ENCODE measurements at regions not wholly inside any gene's neighbourhood (a gene's known extent, or its start where the extent isn't known, plus 50 kb on each side); places are given as distances from the start of the nearest gene placed in this dataset.

- no peaks in the 10 kb centered on the region for H3K27me3 ChIP-seq
- H3K27ac ChIP-seq = no peak overlapping the region
- DNase-seq (ENCODE audit: extremely low spot score in 2 of 2) = no peak
- intact Hi-C loops (cut with DNase I) = no loop called here
- H3K4me3 ChIP-seq = no peak overlapping the region
- TF ChIP-seq CTCF (IDR thresholded peaks at IDR 0.05) (no peak), POLR2AphosphoS5 (IDR thresholded peaks at IDR 0.05; ENCODE audit: insufficient read depth in 1 of 2, low read depth in 1 of 2) (no peak), POLR2A (IDR thresholded peaks at IDR 0.05) (no peak)
- no peaks in the 10 kb centered on the region for H3K36me3 ChIP-seq
- peaks cover 41% of the 10 kb centered on the region for H3K4me1 ChIP-seq
- H3K9me3 ChIP-seq = no peaks in the 10 kb centered on the region
Measured at GRCh38 chr2:12173271-12173942, 427.0 kb downstream of the LPIN1 start.

- Histone ChIP-seq H3K4me1 (peaks cover 36% of the 10 kb centered on the region), H3K27ac (no peak overlapping the region), H3K4me3 (no peak overlapping the region), H3K9me3 (no peaks in the 10 kb centered on the region), H3K27me3 (no peaks in the 10 kb centered on the region), H3K36me3 (no peaks in the 10 kb centered on the region)
- no peak for TF ChIP-seq POLR2AphosphoS5 (IDR thresholded peaks at IDR 0.05; ENCODE audit: insufficient read depth in 1 of 2, low read depth in 1 of 2)
- TF ChIP-seq CTCF (IDR thresholded peaks at IDR 0.05) = no peak
- TF ChIP-seq POLR2A (IDR thresholded peaks at IDR 0.05) = no peak
- DNase-seq (ENCODE audit: extremely low spot score in 2 of 2) = no peak
- intact Hi-C loops (cut with DNase I) = no loop called here
Measured at GRCh38 chr2:12173943-12174340, 427.5 kb downstream of the LPIN1 start.

- Histone ChIP-seq H3K4me1 (peaks cover 22% of the 10 kb centered on the region), H3K4me3 (no peak overlapping the region), H3K36me3 (no peaks in the 10 kb centered on the region), H3K9me3 (no peaks in the 10 kb centered on the region), H3K27ac (no peak overlapping the region), H3K27me3 (no peaks in the 10 kb centered on the region)
- TF ChIP-seq POLR2A (IDR thresholded peaks at IDR 0.05) (no peak), POLR2AphosphoS5 (IDR thresholded peaks at IDR 0.05; ENCODE audit: insufficient read depth in 1 of 2, low read depth in 1 of 2) (no peak), CTCF (IDR thresholded peaks at IDR 0.05) (no peak)
- intact Hi-C loops (cut with DNase I) = no loop called here
- DNase-seq (ENCODE audit: extremely low spot score in 2 of 2) = no peak
Measured at GRCh38 chr2:12175323-12175722, 428.9 kb downstream of the LPIN1 start.

- Histone ChIP-seq H3K27ac (no peak overlapping the region), H3K36me3 (no peaks in the 10 kb centered on the region), H3K4me3 (no peak overlapping the region), H3K9me3 (no peaks in the 10 kb centered on the region), H3K27me3 (no peaks in the 10 kb centered on the region), H3K4me1 (peaks cover 17% of the 10 kb centered on the region)
- no peak for TF ChIP-seq CTCF (IDR thresholded peaks at IDR 0.05)
- no peak for TF ChIP-seq POLR2AphosphoS5 (IDR thresholded peaks at IDR 0.05; ENCODE audit: insufficient read depth in 1 of 2, low read depth in 1 of 2)
- no peak for TF ChIP-seq POLR2A (IDR thresholded peaks at IDR 0.05)
- intact Hi-C loops (cut with DNase I) = no loop called here
- no peak for DNase-seq (ENCODE audit: extremely low spot score in 2 of 2)
Measured at GRCh38 chr2:12176623-12177454, 430.4 kb downstream of the LPIN1 start.
